Heart left ventricle (tissue), 13 donors: ENCODE measurements at regions not wholly inside any gene's neighbourhood (a gene's known extent, or its start where the extent isn't known, plus 50 kb on each side); places are given as distances from the start of the nearest gene placed in this dataset.

Source experiments
- CTCF ChIP-seq, 12 donors: fragments of 200-600 bp; sonication (generic) in 4 of 12; IDR thresholded peaks; one replicate each; pipeline versions ENCODE4 v1.5.0 to v1.8.0; 2018 to 2022; ENCODE audit warnings: antibody characterized with exemption in 12 of 12, mild to moderate bottlenecking in 5 of 12
- POLR2A ChIP-seq, 2 donors: fragments of 450-650 bp; IDR thresholded peaks; one replicate each; pipeline ENCODE4 v1.6.1; 2017; ENCODE audit warnings: antibody characterized with exemption in 2 of 2, mild to moderate bottlenecking in 2 of 2, moderate library complexity in 2 of 2
- donor health status: ischemic (EF 13 %, LVEDD 7.1; RV severe dilation, severe dysfunction).
- donor health status: DM: no; HTN: yes; CAD: no.
- donor health status: DM: no; HTN: no; CAD: no.
- donor health status: ischemic (EF 25% LVEDD 6.9; RV normal size, moderate dysfunction).
- donor health status: ischemic (EF 25% LVEDD 5.7; RV mildly dilated, moderate dysfunction).
- donor health status: ischemic (EF 35%, LVEDD 5.7; RV mildly dilated, moderate dysfunction).
- donor health status: nonischemic (EF 11% LVEDD 7.7; RV severe dilation, severe dysfunction).
- donor health status: DM: yes; HTN: yes; CAD: no.
- donor health status: PGD.
- donor health status: ischemic (EF 29% LVEDD 5.4; RV normal size, mild dysfunction).
- donor health status: nonischemic (EF 23%, LVEDD 6.1; RV moderate dilation, normal function).

GRCh38 chr18:46276748-46277147 is 172.6 kb downstream of the HAUS1 start:
- TF ChIP-seq CTCF (IDR thresholded peaks at IDR 0.05) (no peak), POLR2A (IDR thresholded peaks at IDR 0.05) (no peak)
